ENCODE measurements at regions not wholly inside any gene's neighbourhood (a gene's known extent, or its start where the extent isn't known, plus 50 kb on each side); places are given as distances from the start of the nearest gene placed in this dataset.

GRCh38 chr21:15329191-15329590 is 264.4 kb upstream of the NRIP1 start:
- DNase-seq (no peak), ATAC-seq (ENCODE audit: insufficient read depth, low FRiP score) (no peak)
- TF ChIP-seq CTCF (IDR thresholded peaks at IDR 0.05; ENCODE audit: control extremely low read depth, extremely low read depth): no peak
- no peak overlapping the region for H3K27ac ChIP-seq (ENCODE audit: low read depth in 1 of 2, low read length in 1 of 2)
- H3K27me3 ChIP-seq (ENCODE audit: control insufficient read depth in 3 of 3, insufficient read depth in 3 of 3, low read length in 2 of 3): no peaks in the 10 kb centered on the region
- peaks cover 0 to 7% (median 2%) of the 10 kb centered on the region in 4 donors for H3K9me3 ChIP-seq (ENCODE audit: control insufficient read depth in 4 of 4, insufficient read depth in 3 of 4, low read length in 3 of 4)
- no peaks in the 10 kb centered on the region for H3K4me1 ChIP-seq (ENCODE audit: control insufficient read depth in 5 of 5, insufficient read depth in 5 of 5, low read length in 5 of 5)
- 79 to 83% methylated on average over 2 of the region's 2 CpGs for WGBS, 2 donors
- H3K4me3 ChIP-seq: no peak overlapping the region
- no peaks in the 10 kb centered on the region for H3K36me3 ChIP-seq (ENCODE audit: control insufficient read depth in 4 of 4, insufficient read depth in 4 of 4, low read length in 4 of 4)
- H3K9ac ChIP-seq (ENCODE audit: insufficient read depth in 1 of 2, low read length in 2 of 2): no peak overlapping the region

- Histone ChIP-seq H3K36me3 (ENCODE audit: control insufficient read depth in 4 of 4, insufficient read depth in 4 of 4, low read length in 4 of 4) (no peaks in the 10 kb centered on the region), H3K9ac (ENCODE audit: insufficient read depth in 1 of 2, low read length in 2 of 2) (no peak overlapping the region), H3K4me1 (ENCODE audit: control insufficient read depth in 5 of 5, insufficient read depth in 5 of 5, low read length in 5 of 5) (no peaks in the 10 kb centered on the region), H3K9me3 (ENCODE audit: control insufficient read depth in 4 of 4, insufficient read depth in 3 of 4, low read length in 3 of 4) (peaks cover 0 to 7% (median 2%) of the 10 kb centered on the region in 4 donors), H3K27ac (ENCODE audit: low read depth in 1 of 2, low read length in 1 of 2) (no peak overlapping the region), H3K4me3 (no peak overlapping the region), H3K27me3 (ENCODE audit: control insufficient read depth in 3 of 3, insufficient read depth in 3 of 3, low read length in 2 of 3) (no peaks in the 10 kb centered on the region)
- no peak for ATAC-seq (ENCODE audit: insufficient read depth, low FRiP score)
- TF ChIP-seq CTCF (IDR thresholded peaks at IDR 0.05; ENCODE audit: control extremely low read depth, extremely low read depth): no peak
- DNase-seq: no peak
These were observed 266.1 kb upstream of the NRIP1 start for GRCh38 chr21:15330872-15331271.

GRCh38 chr21:15332572-15332971 is 267.8 kb upstream of the NRIP1 start:
- Histone ChIP-seq H3K27me3 (ENCODE audit: control insufficient read depth in 3 of 3, insufficient read depth in 3 of 3, low read length in 2 of 3) (no peaks in the 10 kb centered on the region), H3K4me1 (ENCODE audit: control insufficient read depth in 5 of 5, insufficient read depth in 5 of 5, low read length in 5 of 5) (no peaks in the 10 kb centered on the region), H3K27ac (ENCODE audit: low read depth in 1 of 2, low read length in 1 of 2) (no peak overlapping the region), H3K36me3 (ENCODE audit: control insufficient read depth in 4 of 4, insufficient read depth in 4 of 4, low read length in 4 of 4) (no peaks in the 10 kb centered on the region), H3K9ac (ENCODE audit: insufficient read depth in 1 of 2, low read length in 2 of 2) (no peak overlapping the region), H3K9me3 (ENCODE audit: control insufficient read depth in 4 of 4, insufficient read depth in 3 of 4, low read length in 3 of 4) (peaks cover 0 to 4% (median 0%) of the 10 kb centered on the region in 4 donors), H3K4me3 (no peak overlapping the region)
- 79 to 88% methylated on average over 1 of the region's 1 CpG for WGBS, 2 donors
- no peak for TF ChIP-seq CTCF (IDR thresholded peaks at IDR 0.05; ENCODE audit: control extremely low read depth, extremely low read depth)
- no peak for DNase-seq
- no peak for ATAC-seq (ENCODE audit: insufficient read depth, low FRiP score)

- Histone ChIP-seq H3K4me3 (no peak overlapping the region), H3K27me3 (ENCODE audit: control insufficient read depth in 3 of 3, insufficient read depth in 3 of 3, low read length in 2 of 3) (no peaks in the 10 kb centered on the region), H3K9me3 (ENCODE audit: control insufficient read depth in 4 of 4, insufficient read depth in 3 of 4, low read length in 3 of 4) (peaks cover 0 to 1% (median 0%) of the 10 kb centered on the region in 4 donors), H3K36me3 (ENCODE audit: control insufficient read depth in 4 of 4, insufficient read depth in 4 of 4, low read length in 4 of 4) (no peaks in the 10 kb centered on the region), H3K27ac (ENCODE audit: low read depth in 1 of 2, low read length in 1 of 2) (no peak overlapping the region), H3K4me1 (ENCODE audit: control insufficient read depth in 5 of 5, insufficient read depth in 5 of 5, low read length in 5 of 5) (no peaks in the 10 kb centered on the region), H3K9ac (ENCODE audit: insufficient read depth in 1 of 2, low read length in 2 of 2) (no peak overlapping the region)
- DNase-seq (no peak), ATAC-seq (ENCODE audit: insufficient read depth, low FRiP score) (no peak)
- WGBS, 2 donors: 30 to 68% methylated on average over 1 of the region's 1 CpG
- TF ChIP-seq CTCF (IDR thresholded peaks at IDR 0.05; ENCODE audit: control extremely low read depth, extremely low read depth): no peak
These were observed 268.4 kb upstream of the NRIP1 start for GRCh38 chr21:15333136-15333710.

Data from lung (tissue), 11 donors.